DMS79 (cell line): ENCODE measurements at regions not wholly inside any gene's neighbourhood (a gene's known extent, or its start where the extent isn't known, plus 50 kb on each side); places are given as distances from the start of the nearest gene placed in this dataset.
"Not testable (repeated sequence)": the region's sequence is repeated elsewhere in the genome, so short reads cannot be mapped to it uniquely, and the experiment has no call there.

Experiments used
- DNase-seq: peaks from one replicate; lab custom pipeline; 2025; lab: John Stamatoyannopoulos, UW

GRCh38 chr9:38185647-38186403, 116.8 kb upstream of the SHB start:
- DNase-seq = no peak

GRCh38 chr9:38183994-38184568, 115.1 kb upstream of the SHB start:
- no peak for DNase-seq

- no peak for DNase-seq
Measured at GRCh38 chr9:38182321-38182720, 113.3 kb upstream of the SHB start.

- no peak for DNase-seq
Measured at GRCh38 chr9:38181866-38182265, 112.8 kb upstream of the SHB start.

- DNase-seq = no peak
Measured at GRCh38 chr9:38181232-38181631, 112.2 kb upstream of the SHB start.

DNA sequence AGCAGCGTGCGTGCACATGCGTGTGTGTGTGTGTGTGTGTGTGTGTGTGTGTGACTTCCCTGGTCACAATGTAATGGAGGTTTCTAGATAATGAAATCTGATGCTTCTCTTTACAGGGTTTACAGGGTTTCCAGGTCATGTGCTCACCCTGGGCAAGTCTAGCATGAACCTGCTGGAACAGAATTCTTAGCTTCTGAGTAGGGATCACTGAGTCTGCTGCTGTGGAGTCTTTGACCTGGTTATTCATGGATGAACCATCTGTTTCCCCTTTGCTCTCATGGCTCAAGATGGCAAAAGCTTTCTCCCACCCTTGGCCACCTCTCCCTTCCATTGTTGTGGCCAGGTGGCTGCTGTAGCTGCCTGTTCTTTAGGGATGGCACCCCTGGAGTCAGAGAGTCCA, 111.6 kb upstream of the SHB start:
- no peak for DNase-seq

- no peak for DNase-seq
Measured at GRCh38 chr9:38179965-38180364, 110.9 kb upstream of the SHB start.

- DNase-seq = no peak
Measured at GRCh38 chr9:38178237-38178636, 109.2 kb upstream of the SHB start.

DNA sequence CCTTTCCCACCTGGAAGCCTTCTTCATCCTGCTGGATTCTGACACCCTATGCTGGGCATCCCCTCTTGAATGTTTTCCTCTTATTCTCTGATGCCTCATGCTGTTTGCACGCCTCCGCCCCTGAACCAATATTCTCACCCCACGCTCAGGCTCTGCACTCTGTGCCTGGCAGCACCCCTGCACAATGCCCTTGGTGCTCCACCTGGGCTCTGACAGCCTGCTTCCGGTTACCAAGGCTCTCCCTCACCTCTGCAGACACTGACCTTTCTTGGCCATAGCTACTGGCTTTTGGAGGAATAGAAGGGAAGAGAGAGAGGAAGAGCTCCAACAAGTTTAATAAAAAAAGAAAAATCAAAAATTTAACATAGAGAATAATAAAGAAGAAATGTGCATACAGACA, 108.7 kb upstream of the SHB start:
- DNase-seq = no peak

DNA sequence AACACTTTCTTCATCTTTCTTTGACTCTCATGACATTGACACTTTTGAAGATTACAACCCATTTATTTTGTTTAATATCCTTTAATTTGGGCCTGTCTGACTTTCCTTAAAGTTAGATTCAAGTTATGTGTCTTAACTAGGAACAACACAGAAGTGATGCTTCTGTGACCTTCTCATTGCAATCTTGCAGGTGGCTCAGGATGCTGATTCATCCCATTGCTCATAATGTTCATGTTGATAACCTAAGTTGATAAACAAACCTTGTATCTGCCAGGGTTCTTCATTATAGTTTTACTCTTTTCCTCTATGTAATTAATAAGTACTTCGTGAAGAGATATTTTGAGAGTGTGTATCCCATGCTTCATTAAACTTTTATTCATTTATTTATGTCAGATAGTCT, 107.2 kb upstream of the SHB start:
- no peak for DNase-seq

GRCh38 chr9:38175423-38175822, 106.4 kb upstream of the SHB start:
- DNase-seq = no peak

DNA sequence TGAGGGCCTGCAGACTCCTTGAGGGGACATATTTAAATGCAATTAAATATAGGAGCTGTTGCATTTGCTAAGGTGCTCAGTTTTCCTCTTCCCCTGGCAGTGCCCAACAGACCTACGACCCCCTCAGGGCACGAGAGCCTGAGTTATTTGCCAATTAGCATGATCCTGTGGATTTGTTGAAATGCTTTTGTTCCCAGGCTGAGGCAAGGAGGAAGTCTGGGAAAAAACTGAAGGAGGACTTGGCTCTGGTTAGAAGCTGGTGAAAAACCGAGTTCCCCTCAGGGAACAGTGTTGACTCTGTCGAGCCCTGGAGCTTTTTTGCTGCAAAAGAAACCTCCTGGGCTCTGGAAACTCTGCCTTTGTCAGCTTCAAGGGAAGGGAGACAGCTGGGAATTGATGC, 103.6 kb upstream of the SHB start:
- DNase-seq = no peak

DNA sequence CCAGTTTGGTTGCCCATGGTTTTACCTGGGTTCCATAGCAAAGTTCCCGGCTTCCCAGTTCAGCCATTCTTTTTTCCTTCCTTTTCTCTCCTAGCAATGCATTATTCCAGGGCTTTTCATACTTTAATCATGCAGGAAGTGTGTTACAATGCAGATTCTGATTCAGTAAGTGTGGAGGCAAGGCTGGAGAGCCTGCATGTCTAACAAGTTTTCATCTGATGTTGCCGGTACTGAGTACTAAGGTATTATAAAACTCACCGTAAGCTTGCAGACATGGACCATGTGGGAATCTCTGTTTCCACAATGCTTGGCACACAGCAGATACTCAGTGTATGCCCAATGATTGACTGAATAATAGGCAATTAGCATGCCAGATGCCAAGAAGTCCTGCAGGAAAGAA, 102.9 kb upstream of the SHB start:
- no peak for DNase-seq

- DNase-seq = no peak
Measured at GRCh38 chr9:38171538-38171884, 102.5 kb upstream of the SHB start.

GRCh38 chr9:38170763-38171537, 101.9 kb upstream of the SHB start:
- DNase-seq = not testable (repeated sequence)

DNA sequence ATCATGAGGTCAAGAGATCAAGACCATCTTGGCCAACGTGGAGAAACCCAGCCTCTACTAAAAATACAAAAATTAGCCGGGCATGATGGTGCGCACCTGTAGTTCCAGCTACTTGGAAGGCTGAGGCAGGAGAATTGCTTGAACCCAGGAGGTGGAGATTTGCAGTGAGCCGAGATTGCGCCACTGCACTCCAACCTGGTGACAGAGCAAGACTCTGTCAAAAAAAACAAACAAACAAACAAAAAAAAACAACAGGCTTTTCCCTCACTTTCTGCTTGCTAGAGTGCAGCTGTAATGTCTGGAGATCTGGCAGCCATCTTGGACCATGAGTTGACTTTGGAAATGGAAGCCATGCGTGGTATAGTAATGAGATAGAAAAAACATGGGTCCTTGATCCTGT, 101.1 kb upstream of the SHB start:
- DNase-seq = not testable (repeated sequence)

- DNase-seq = no peak
Measured at GRCh38 chr9:38166501-38166900, 97.5 kb upstream of the SHB start.

GRCh38 chr9:38164659-38165221, 95.7 kb upstream of the SHB start:
- DNase-seq = no peak

- no peak for DNase-seq
Measured at GRCh38 chr9:38163518-38163917, 94.5 kb upstream of the SHB start.

- DNase-seq = no peak
Measured at GRCh38 chr9:38162332-38163211, 93.5 kb upstream of the SHB start.

- no peak for DNase-seq
Measured at GRCh38 chr9:38160613-38161215, 91.7 kb upstream of the SHB start.

DNA sequence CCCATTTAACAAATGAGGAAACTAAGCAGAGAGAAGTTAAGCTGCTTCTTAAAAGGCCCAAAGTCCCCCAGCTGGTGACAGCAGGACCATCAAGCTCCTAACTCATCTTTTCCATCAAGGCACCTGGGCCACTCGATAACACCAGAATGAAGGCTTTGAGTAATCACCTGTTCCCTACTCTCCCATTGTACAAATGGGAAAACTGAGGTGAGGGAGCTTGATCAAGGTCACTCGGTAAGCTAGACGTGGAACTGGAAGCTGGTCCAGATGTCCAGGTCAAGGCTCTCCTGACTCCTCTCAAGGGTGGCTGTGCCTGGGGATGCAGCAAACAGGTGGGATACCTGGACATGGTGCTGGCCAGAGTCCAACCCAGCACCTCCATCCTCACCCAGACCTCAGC, 90.6 kb upstream of the SHB start:
- DNase-seq = no peak
